Ovary (tissue), 7 donors: ENCODE measurements at regions not wholly inside any gene's neighbourhood (a gene's known extent, or its start where the extent isn't known, plus 50 kb on each side); places are given as distances from the start of the nearest gene placed in this dataset.

Experiments used
- DNase-seq, 5 donors: peaks; one replicate each; pipeline ENCODE4 v3.0.0-alpha.2; 2019 to 2020
- H3K27ac ChIP-seq, 2 donors: fragments of 200-600 bp; one replicate each; pipeline versions ENCODE4 v1.5.1 to v1.8.0; 2019 to 2022
- H3K27me3 ChIP-seq: fragments of 200-600 bp; one replicate; pipeline ENCODE4 v1.8.0; 2022
- H3K36me3 ChIP-seq: fragments of 200-600 bp; sonication (generic); one replicate; pipeline ENCODE4 v1.5.1; 2019
- H3K4me1 ChIP-seq: one replicate; pipeline ENCODE4 v1.8.1; 2013; ENCODE audit warnings: mild to moderate bottlenecking, moderate library complexity; ENCODE audit not compliant: insufficient read depth
- H3K4me3 ChIP-seq: fragments of 200-600 bp; sonication (generic); one replicate; pipeline ENCODE4 v1.5.1; 2017
- H3K9me3 ChIP-seq, 2 donors: fragments of 200-600 bp in 1 of 2; sonication (generic) in 1 of 2; one replicate each; pipeline versions ENCODE4 v1.5.1 to v1.8.1; 2013 to 2019; ENCODE audit warnings: mild to moderate bottlenecking in 1 of 2, moderate library complexity in 1 of 2
- CTCF ChIP-seq, 3 donors: fragments of 450-650 bp in 2 of 3; fragments of 200-600 bp in 1 of 3; IDR thresholded peaks; one replicate each; pipeline versions ENCODE4 v1.5.1 to v1.8.0; 2016 to 2022; ENCODE audit warnings: antibody characterized with exemption in 3 of 3, mild to moderate bottlenecking in 1 of 3
- EP300 ChIP-seq: sonication (generic); formaldehyde crosslinking; IDR thresholded peaks from one replicate; pipeline ENCODE4 v1.6.1; 2017; ENCODE audit warnings: antibody characterized with exemption
- POLR2A ChIP-seq: fragments of 450-650 bp; IDR thresholded peaks from one replicate; pipeline ENCODE4 v1.6.1; 2017; ENCODE audit warnings: antibody characterized with exemption, mild to moderate bottlenecking, moderate library complexity
- WGBS, 3 donors: extraction: QIAGEN DNeasy Blood & Tissue Kit in 1 of 3; methylation state at CpG; one replicate each; pipeline versions ENCODE4 v1.1.5 to v1.1.7; 2013 to 2017; 5-methylcytosine and 5-hydroxymethylcytosine counted together
- intact Hi-C, 4 donors: fragments of 100-400 bp; cut with DNase I; formaldehyde crosslinking; loops; one replicate each; pipeline versions ENCODE4 v1.11.0 to v1.15.1; 2022 to 2023
- donor health status: DM: no; HTN: no; CAD: no; lungs with moderate emphysema.
- donor health status: DM: no; HTN: no; CAD: no.
- donor health status: Bipolar disorder and iron deficiency.
- donor health status: DM: no; HTN: no; CAD: no.
- donor health status: DM: yes; HTN: yes; CAD: no.

- no peaks in the 10 kb centered on the region for H3K36me3 ChIP-seq
- no peaks in the 10 kb centered on the region for H3K9me3 ChIP-seq
- WGBS, 3 donors: 36 to 57% (median 55%) methylated on average over 7 of the region's 7 CpGs
- no peak overlapping the region for H3K27ac ChIP-seq
- no peak overlapping the region for H3K4me3 ChIP-seq
- no peaks in the 10 kb centered on the region for H3K4me1 ChIP-seq
- no peak for TF ChIP-seq POLR2A
- no peak for TF ChIP-seq CTCF (IDR thresholded peaks at IDR 0.05)
- TF ChIP-seq EP300: no peak
- no peak for DNase-seq
- H3K27me3 ChIP-seq: no peaks in the 10 kb centered on the region
- intact Hi-C loops: no loop called here
Measured at GRCh38 chr4:108559068-108559793, 61.1 kb upstream of the RPL34 start.

GRCh38 chr4:108556588-108557200 is 63.7 kb upstream of the RPL34 start:
- H3K36me3 ChIP-seq: no peaks in the 10 kb centered on the region
- H3K9me3 ChIP-seq: no peaks in the 10 kb centered on the region
- H3K27ac ChIP-seq: no peak overlapping the region
- no peak for TF ChIP-seq EP300
- no peak for TF ChIP-seq POLR2A
- no peaks in the 10 kb centered on the region for H3K4me1 ChIP-seq
- 81 to 90% (median 84%) methylated on average over 5 of the region's 5 CpGs for WGBS, 3 donors
- intact Hi-C loops: no loop called here
- H3K27me3 ChIP-seq: no peaks in the 10 kb centered on the region
- H3K4me3 ChIP-seq: no peak overlapping the region
- no peak for DNase-seq

DNA sequence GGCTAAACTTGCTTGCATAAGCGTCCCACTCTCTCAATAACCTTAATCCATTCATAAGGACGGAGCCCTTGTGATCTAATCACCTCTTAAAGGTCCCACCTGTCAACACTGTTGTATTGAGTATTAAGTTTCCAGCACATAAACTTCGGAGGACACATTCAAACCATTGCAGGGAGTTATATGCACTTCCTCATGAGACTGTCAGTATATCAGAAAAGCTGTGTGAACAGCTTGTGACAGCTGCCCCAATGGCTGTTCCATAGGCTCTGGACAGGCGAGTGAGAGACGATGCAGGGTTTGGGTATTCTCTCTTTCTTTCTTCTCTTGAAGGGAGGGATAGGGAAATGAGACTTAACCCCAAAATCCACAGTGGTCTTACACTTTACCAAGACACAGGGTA is 64.2 kb upstream of the RPL34 start:
- no peak for TF ChIP-seq CTCF (IDR thresholded peaks at IDR 0.05)
- no peak for TF ChIP-seq EP300
- no peak for TF ChIP-seq POLR2A
- 66 to 80% (median 69%) methylated on average over 5 of the region's 5 CpGs for WGBS, 3 donors
- intact Hi-C loops: no loop called here

GRCh38 chr4:108555701-108556100 is 64.7 kb upstream of the RPL34 start:
- no peak for TF ChIP-seq CTCF (IDR thresholded peaks at IDR 0.05)
- no peak for TF ChIP-seq EP300
- no peak for TF ChIP-seq POLR2A
- Histone ChIP-seq H3K9me3 (no peaks in the 10 kb centered on the region), H3K4me3 (no peak overlapping the region), H3K27me3 (no peaks in the 10 kb centered on the region), H3K36me3 (no peaks in the 10 kb centered on the region), H3K4me1 (no peaks in the 10 kb centered on the region), H3K27ac (no peak overlapping the region)
- WGBS, 3 donors: 8 to 17% (median 14%) methylated on average over 1 of the region's 1 CpG
- intact Hi-C loops: no loop called here
- DNase-seq: no peak

More for the DNA sequence above, 64.2 kb upstream of the RPL34 start:
- Histone ChIP-seq H3K9me3 (no peaks in the 10 kb centered on the region), H3K36me3 (no peaks in the 10 kb centered on the region), H3K27me3 (no peaks in the 10 kb centered on the region), H3K4me1 (no peaks in the 10 kb centered on the region), H3K4me3 (no peak overlapping the region), H3K27ac (no peak overlapping the region)
- DNase-seq: no peak

GRCh38 chr4:108547682-108548081 is 72.7 kb upstream of the RPL34 start:
- Histone ChIP-seq H3K4me1 (no peaks in the 10 kb centered on the region), H3K27me3 (no peaks in the 10 kb centered on the region), H3K4me3 (no peak overlapping the region), H3K36me3 (no peaks in the 10 kb centered on the region), H3K9me3 (no peaks in the 10 kb centered on the region), H3K27ac (no peak overlapping the region)
- TF ChIP-seq EP300 (no peak), CTCF (IDR thresholded peaks at IDR 0.05) (no peak)
- DNase-seq: no peak
- intact Hi-C loops: no loop called here
